ENCODE measurements at regions not wholly inside any gene's neighbourhood (a gene's known extent, or its start where the extent isn't known, plus 50 kb on each side); places are given as distances from the start of the nearest gene placed in this dataset.

DNA sequence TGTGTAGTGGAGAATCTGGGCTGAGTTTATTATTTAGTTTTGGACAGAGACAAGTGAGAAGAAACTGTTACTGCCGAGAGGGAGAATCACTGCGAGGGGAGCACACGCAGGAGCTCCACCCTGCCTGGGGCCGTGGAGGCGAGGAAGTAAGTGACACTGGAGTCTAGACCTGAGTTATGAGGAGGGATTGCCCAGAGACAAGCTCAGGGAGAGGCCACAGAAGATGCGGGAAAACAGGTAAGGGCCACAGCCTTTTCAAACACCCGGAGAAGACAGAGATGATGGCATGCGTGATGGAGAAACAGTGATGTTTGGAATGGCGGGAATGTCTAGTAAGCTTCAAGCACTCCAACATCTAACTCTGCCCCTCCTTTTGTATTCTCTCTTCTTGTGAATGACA lies 84.1 kb downstream of the TNFSF11 start:
- DNase-seq: no peak

GRCh38 chr13:42660333-42660965 lies 86.5 kb downstream of the TNFSF11 start:
- DNase-seq: no peak

- no peak for DNase-seq
These were observed 93.7 kb downstream of the TNFSF11 start for GRCh38 chr13:42667638-42668037.

- no peak for DNase-seq
These were observed 97.5 kb downstream of the TNFSF11 start for GRCh38 chr13:42671502-42671901.

DNA sequence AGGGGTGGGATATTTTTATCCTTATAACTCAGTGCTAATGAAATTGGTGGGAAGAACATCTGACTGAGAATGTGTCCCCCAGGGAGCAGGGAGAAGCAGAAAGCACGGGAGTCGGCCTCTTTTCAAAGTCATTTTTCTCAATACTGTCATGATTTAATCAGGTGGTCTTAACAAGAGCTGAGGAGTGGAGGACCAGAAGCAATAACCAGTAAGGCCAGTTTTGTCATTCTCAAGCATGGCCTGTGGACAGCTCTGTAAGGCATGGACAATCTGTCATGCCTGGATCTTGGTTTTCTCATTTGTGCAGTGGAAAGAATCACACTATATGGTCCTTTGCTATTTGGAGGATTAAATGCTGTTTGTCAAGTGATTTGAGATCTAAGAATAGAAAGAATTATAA lies 99.7 kb downstream of the TNFSF11 start:
- DNase-seq: no peak

GRCh38 chr13:42680748-42681147 lies 100.6 kb upstream of the FAM216B start:
- no peak for DNase-seq

DNA sequence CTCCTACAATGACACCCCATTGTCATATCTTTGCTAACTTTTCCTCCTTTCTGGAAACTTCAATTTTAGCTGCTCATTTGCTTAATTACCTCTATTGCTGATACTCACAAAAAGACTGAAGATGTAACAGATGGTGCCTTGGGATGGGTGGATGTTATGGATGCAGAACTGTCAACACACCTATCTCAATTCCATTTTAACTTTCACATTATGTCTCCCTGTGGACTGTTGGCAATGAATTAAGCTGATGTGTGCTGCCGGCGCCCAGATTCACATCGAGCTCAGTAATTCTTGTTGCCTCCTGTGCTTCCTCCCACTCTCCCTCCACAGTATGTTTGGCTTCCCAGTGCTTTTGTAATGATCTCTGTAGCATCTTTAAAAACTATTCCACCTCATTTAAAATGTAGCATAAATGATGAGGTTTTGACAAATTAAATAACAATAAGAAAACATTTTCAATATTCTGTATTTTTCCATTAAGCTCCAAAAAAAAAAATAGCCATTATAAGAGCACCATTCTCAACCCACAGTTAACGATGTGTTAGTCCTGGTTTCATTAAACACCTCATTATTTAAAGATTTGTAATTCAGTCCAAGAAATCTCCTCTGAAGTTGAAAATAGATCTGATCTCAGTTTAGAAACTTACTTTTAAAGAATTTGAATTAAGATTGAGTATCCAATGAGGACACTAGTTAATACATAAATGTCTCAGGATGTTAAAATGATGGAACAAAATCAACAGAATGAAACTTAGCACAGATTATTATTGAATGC lies 99.9 kb upstream of the FAM216B start:
- no peak for DNase-seq

- DNase-seq: no peak
These were observed 97.2 kb upstream of the FAM216B start for GRCh38 chr13:42684226-42684625.

DNA sequence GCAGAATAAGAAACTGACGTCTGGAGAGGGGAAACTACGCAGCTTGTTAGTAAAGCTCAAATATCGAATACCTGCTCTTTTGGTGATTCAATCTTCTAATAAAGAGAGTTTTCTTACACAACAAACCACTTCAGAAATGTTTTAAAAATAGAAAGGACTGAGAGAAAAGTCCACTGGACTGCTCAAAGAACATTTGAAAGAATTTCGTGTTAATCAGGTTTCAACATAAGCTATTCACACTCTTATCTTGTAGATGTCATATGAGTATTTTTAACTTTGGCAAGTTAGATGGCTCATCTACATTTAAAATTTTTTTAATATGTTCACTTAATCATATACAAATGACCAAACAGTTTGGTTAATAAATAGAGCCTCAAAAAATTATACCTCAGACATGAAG lies 95.6 kb upstream of the FAM216B start:
- DNase-seq: no peak

DNA sequence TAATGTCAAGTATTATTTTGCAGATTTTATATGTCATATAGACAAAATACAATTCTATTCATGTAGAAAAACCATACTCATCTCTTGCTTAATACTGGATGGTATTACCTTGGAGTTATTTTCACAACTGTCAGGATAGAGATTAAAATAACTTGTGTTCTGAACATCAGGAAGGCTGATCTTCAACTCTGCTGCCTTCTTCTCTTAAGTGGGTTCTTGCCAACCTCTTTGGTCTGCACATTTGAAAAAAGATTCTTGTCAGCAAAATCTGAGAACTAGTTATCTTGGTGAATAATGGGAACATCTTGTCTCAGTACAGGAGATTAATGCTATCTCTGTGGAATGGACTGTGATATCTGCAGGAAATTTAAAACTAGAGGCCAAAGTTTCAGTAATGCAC lies 95.2 kb upstream of the FAM216B start:
- no peak for DNase-seq

DNA sequence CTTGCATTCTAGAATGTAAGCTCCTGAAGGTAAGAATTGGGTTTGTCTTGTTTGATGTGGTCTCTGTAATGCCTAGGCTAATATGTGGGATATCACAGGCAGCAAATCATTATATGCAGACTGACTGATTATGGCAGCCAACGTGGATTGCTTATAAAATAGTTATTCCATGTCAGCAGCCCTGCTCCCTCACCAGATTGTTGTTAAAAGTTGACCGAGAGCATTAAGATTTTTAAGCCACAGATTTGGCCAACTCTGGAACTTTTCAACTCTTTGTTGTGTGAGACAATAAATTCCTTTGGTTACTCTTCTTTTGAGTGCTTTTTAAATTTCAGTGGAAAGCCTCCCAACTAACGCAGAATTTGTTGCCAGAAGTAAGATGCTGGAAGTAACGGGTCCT lies 92.6 kb upstream of the FAM216B start:
- no peak for DNase-seq

GRCh38 chr13:42696191-42696590 lies 85.2 kb upstream of the FAM216B start:
- DNase-seq: no peak

DNA sequence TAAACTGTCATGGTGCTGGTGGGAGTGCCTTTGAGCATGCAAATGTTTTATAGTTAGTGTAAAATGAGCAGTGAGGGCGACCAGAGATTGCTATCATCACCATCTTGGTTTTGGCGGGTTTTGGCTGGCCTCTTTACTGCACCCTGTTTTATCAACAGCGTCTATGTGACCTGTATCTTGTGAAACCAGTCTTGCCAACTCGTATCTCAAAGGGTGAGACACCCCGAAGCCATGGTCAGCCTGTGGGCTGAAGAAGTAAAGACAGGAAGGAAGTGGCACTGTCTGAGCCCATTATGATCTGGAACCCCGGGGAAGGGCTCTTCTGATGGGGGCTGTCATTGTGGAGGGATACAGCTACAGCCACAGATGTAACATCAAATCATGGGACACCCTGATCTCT lies 81.5 kb upstream of the FAM216B start:
- no peak for DNase-seq

DNA sequence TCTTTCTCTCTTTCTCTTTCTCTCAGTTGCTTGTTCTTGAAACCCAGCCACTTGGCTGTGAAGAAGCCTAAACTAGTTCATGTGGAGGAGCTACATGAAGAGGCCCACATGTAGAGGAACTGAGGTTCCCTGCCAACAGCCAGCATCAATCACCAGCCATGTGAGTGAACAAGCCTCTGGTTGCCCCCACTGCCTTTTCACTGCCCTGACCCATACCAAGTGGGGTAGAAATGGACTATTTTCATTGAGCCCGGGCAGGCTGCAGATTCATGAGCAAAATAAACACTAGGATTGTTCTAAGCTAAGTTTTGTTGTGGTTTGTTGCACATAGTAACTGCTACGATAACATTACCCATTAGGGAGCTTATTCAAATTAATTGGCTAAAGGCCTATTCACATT lies 78.7 kb upstream of the FAM216B start:
- DNase-seq: no peak

GRCh38 chr13:42703740-42704139 lies 77.6 kb upstream of the FAM216B start:
- no peak for DNase-seq

DNA sequence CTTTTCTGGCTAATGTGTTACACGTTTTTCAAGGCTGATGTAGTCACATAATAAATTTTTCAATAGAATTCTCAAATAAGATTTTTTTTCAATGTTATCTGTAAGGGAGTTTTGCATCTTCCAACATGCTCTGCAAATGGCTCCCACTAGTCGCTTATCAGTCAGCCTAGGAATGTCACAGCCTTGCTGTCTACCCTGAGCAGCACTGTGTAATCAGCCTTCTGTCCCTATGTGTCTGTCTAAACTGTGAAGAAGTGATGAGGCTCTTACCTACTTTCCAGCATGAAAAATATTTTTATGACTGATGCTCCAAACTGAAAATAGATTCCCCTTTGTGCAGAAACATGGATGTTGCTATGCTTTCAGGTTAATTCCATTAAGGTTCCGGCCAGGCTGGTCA lies 75.1 kb upstream of the FAM216B start:
- no peak for DNase-seq

GRCh38 chr13:42707048-42707447 lies 74.3 kb upstream of the FAM216B start:
- DNase-seq: no peak

DNA sequence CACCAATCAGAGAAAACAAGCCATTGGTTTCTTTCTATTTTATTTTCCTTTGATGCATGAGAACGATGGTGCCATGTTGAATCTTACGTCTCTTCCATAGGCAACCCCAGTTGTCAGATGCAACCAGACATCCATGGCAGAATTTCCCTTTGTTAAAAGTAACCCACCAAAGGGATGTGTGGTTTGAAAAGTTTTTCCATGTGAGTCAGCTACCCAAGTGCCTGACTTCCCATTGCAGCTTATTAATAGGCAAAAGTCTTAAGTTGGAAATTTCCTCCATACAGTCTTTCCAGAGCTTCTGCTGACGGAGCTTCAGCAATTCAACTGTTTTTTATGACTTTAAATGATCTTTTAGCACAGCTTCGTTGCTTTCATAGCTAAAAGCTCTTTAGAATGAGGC lies 73.8 kb upstream of the FAM216B start:
- DNase-seq: no peak

GRCh38 chr13:42708391-42708790 lies 73.0 kb upstream of the FAM216B start:
- no peak for DNase-seq

DNA sequence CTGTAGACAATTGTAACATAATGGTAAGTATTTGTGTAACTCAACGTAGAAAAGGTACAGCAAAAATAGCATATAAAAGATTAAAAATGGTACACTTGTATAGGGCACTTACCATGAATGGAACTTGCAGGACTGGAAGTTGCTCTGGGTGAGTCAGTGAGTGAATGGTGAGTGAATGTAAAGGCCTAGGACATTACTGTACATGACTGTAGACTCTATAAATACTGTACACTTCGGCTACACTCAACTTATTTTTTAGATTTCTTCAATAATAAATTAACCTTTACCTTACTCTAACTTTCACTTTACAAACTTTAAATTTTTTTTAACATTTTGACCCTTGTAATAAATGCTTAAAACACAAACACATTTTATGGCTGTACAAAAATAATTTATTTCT lies 72.1 kb upstream of the FAM216B start:
- no peak for DNase-seq

GRCh38 chr13:42715909-42716308 lies 65.5 kb upstream of the FAM216B start:
- no peak for DNase-seq

DNA sequence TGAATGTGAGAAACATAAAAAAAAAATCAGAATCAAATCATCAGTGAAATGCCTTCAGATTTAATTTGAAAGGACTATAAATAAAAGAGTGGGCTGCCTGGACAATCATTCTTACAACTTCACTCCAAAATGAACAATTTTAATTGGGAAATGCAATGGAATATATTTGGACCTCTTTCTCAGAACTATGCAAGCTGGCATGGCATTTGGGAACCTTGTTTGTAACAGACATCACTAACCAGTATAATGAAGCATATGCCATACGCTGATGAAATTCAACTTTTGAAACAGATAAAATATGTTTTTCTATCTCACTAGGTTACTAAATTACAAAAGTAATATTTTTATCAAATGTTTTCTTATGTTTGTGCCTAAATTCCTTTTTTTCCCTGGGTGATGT lies 64.2 kb upstream of the FAM216B start:
- no peak for DNase-seq

DNA sequence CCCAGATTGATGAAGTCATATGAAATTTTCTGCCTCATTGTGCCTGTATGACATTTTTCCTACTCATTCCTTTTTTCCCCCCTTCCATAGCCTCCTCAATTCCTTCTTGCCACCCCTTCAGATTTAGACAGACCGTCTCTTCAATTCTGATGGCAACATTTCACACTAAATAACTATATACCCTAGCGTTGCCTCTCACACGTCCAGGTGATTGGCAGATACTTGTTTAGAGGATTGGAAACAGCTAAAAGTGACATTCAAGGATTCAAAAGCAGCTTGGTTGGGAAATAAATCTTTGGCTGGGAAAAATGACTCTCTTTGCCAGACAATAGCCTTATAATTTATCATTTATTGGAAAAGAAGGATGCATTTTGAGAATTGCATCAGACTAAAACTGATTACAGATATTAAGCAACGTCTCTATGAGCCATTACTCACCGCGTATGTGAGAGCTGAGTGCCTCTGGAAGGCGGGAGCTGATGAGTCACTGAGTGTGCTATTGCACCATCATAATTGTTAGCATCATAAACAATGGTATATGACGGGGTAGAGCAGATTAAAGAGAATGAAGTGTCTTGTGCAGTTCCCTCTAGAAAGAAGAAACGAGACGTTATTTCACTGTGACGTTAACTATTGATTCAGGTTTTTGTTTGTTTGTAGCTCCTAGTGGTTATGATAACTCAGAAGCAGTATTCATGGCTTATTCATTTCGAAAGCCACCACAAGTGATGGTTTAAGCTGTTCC lies 61.1 kb upstream of the FAM216B start:
- peak; percentile 72 for DNase-seq

GRCh38 chr13:42720858-42721219 lies 60.5 kb upstream of the FAM216B start:
- DNase-seq: no peak

Measured in activated CD4-positive, alpha-beta T cell treated with anti-CD3 and anti-CD28 coated beads, Interleukin-2, amount 50 U/mL, for 16 hours (primary cell).